ENCODE measurements at regions not wholly inside any gene's neighbourhood (a gene's known extent, or its start where the extent isn't known, plus 50 kb on each side); places are given as distances from the start of the nearest gene placed in this dataset.
"Not testable (repeated sequence)": the region's sequence is repeated elsewhere in the genome, so short reads cannot be mapped to it uniquely, and the experiment has no call there.

DNA sequence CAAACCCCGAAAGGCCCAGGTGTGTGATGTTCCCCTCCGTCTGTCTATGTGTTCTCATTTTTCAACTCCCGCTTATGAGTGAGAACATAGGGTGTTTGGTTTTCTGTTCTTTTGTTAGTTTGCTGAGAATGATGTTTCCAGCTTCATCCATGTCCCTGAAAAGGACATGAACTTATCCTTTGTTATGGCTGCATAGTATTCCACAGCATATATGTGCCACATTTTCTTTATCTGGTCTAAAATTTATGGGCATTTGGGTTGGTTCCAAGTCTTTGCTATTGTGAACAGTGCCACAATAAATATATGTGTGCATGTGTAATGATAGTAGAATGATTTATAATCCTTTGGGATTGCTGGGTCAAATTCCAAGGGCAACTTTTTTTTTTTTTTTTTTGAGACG lies 519.1 kb downstream of the NTRK3 start:
- TF ChIP-seq, protein P1, sequence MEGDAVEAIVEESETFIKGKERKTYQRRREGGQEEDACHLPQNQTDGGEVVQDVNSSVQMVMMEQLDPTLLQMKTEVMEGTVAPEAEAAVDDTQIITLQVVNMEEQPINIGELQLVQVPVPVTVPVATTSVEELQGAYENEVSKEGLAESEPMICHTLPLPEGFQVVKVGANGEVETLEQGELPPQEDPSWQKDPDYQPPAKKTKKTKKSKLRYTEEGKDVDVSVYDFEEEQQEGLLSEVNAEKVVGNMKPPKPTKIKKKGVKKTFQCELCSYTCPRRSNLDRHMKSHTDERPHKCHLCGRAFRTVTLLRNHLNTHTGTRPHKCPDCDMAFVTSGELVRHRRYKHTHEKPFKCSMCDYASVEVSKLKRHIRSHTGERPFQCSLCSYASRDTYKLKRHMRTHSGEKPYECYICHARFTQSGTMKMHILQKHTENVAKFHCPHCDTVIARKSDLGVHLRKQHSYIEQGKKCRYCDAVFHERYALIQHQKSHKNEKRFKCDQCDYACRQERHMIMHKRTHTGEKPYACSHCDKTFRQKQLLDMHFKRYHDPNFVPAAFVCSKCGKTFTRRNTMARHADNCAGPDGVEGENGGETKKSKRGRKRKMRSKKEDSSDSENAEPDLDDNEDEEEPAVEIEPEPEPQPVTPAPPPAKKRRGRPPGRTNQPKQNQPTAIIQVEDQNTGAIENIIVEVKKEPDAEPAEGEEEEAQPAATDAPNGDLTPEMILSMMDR (IDR thresholded peaks at IDR 0.05): not testable (repeated sequence)
- TF ChIP-seq POLR2A, POLR2AphosphoS5 (IDR thresholded peaks at IDR 0.05): not testable (repeated sequence)
